ENCODE measurements at regions not wholly inside any gene's neighbourhood (a gene's known extent, or its start where the extent isn't known, plus 50 kb on each side); places are given as distances from the start of the nearest gene placed in this dataset.

- Histone ChIP-seq H3K4me3 (ENCODE audit: control insufficient read depth in 2 of 3, extremely low read depth in 1 of 3, insufficient read depth in 2 of 3, low read depth in 1 of 3, low read length in 3 of 3) (peak overlapping the region in 1 of 3 experiments; percentile 12), H3K9me1 (ENCODE audit: control insufficient read depth, extremely low read depth, insufficient read depth, low read length) (no peaks in the 10 kb centered on the region), H3K9me3 (ENCODE audit: control insufficient read depth, low read depth, low read length) (no peaks in the 10 kb centered on the region), H3K4me2 (ENCODE audit: control insufficient read depth, extremely low read depth, insufficient read depth, low read depth, low read length) (peak overlapping the region; percentile 71), H3K36me3 (ENCODE audit: control insufficient read depth in 2 of 2, extremely low read depth in 1 of 2, insufficient read depth in 2 of 2, low read length in 2 of 2) (no peaks in the 10 kb centered on the region), H3K27me3 (ENCODE audit: control insufficient read depth, extremely low read depth, insufficient read depth, low read length) (peaks cover 13% of the 10 kb centered on the region), H4K20me1 (ENCODE audit: control insufficient read depth, extremely low read depth, insufficient read depth, low read length) (no peaks in the 10 kb centered on the region), H3K4me1 (ENCODE audit: control insufficient read depth, extremely low read depth, insufficient read depth, low read length) (peaks cover 33% of the 10 kb centered on the region), H2AFZ (ENCODE audit: control insufficient read depth, low read length) (no peak overlapping the region), H3K9ac (ENCODE audit: control insufficient read depth, extremely low read depth, insufficient read depth, low read length) (no peak overlapping the region), H3K27ac (ENCODE audit: control insufficient read depth, insufficient read depth, low read length) (peak overlapping the region; percentile 81), H3K79me2 (ENCODE audit: control insufficient read depth, insufficient read depth, low read length) (no peaks in the 10 kb centered on the region)
- TF ChIP-seq CTCF (optimal IDR thresholded peaks at IDR 0.05 in 1 of 3, IDR thresholded peaks at IDR 0.05 in 1 of 3, conservative IDR thresholded peaks at IDR 0.05 in 1 of 3; ENCODE audit: extremely low read depth in 1 of 3, insufficient read depth in 2 of 3, low read length in 3 of 3) (no peak), EZH2 (IDR thresholded peaks at IDR 0.05; ENCODE audit: low read length) (no peak)
- FAIRE-seq (no peak), DNase-seq (ENCODE audit: low read depth, low spot score) (no peak)
- dilution Hi-C loops (cut with MboI; ENCODE audit: extremely low pct_ligation_motif_present, low sequenced_read_pairs), result no loop called here
Observed at GRCh38 chr11:2076441-2076840, 62.7 kb downstream of the IGF2 start.

GRCh38 chr11:2074266-2074825, 64.8 kb downstream of the IGF2 start:
- Histone ChIP-seq H3K4me2 (ENCODE audit: control insufficient read depth, extremely low read depth, insufficient read depth, low read depth, low read length) (no peak overlapping the region), H3K4me1 (ENCODE audit: control insufficient read depth, extremely low read depth, insufficient read depth, low read length) (peaks cover 33% of the 10 kb centered on the region), H3K4me3 (ENCODE audit: control insufficient read depth in 2 of 3, extremely low read depth in 1 of 3, insufficient read depth in 2 of 3, low read depth in 1 of 3, low read length in 3 of 3) (no peak overlapping the region), H4K20me1 (ENCODE audit: control insufficient read depth, extremely low read depth, insufficient read depth, low read length) (no peaks in the 10 kb centered on the region), H3K9ac (ENCODE audit: control insufficient read depth, extremely low read depth, insufficient read depth, low read length) (no peak overlapping the region), H3K36me3 (ENCODE audit: control insufficient read depth in 2 of 2, extremely low read depth in 1 of 2, insufficient read depth in 2 of 2, low read length in 2 of 2) (no peaks in the 10 kb centered on the region), H3K27ac (ENCODE audit: control insufficient read depth, insufficient read depth, low read length) (no peak overlapping the region), H2AFZ (ENCODE audit: control insufficient read depth, low read length) (no peak overlapping the region), H3K9me1 (ENCODE audit: control insufficient read depth, extremely low read depth, insufficient read depth, low read length) (no peaks in the 10 kb centered on the region), H3K27me3 (ENCODE audit: control insufficient read depth, extremely low read depth, insufficient read depth, low read length) (peaks cover 33% of the 10 kb centered on the region), H3K9me3 (ENCODE audit: control insufficient read depth, low read depth, low read length) (no peaks in the 10 kb centered on the region), H3K79me2 (ENCODE audit: control insufficient read depth, insufficient read depth, low read length) (no peaks in the 10 kb centered on the region)
- DNase-seq (ENCODE audit: low read depth, low spot score) (no peak), FAIRE-seq (no peak)
- dilution Hi-C loops (cut with MboI; ENCODE audit: extremely low pct_ligation_motif_present, low sequenced_read_pairs), result no loop called here
- peak; percentile 7 to 28 (median 18) for TF ChIP-seq CTCF (optimal IDR thresholded peaks at IDR 0.05 in 1 of 3, IDR thresholded peaks at IDR 0.05 in 1 of 3, conservative IDR thresholded peaks at IDR 0.05 in 1 of 3; ENCODE audit: extremely low read depth in 1 of 3, insufficient read depth in 2 of 3, low read length in 3 of 3)
- TF ChIP-seq EZH2 (IDR thresholded peaks at IDR 0.05; ENCODE audit: low read length), result no peak

Measured in keratinocyte (primary cell).